Astrocyte of the cerebellum (primary cell): ENCODE measurements at regions not wholly inside any gene's neighbourhood (a gene's known extent, or its start where the extent isn't known, plus 50 kb on each side); places are given as distances from the start of the nearest gene placed in this dataset.
A peak's percentile ranks its signal among the peaks of the same experiment; 100 is the strongest.

Source experiments
- DNase-seq: peaks from one replicate; pipeline ENCODE4 v3.0.0-alpha.2; 2011; ENCODE audit warnings: low read depth
- H3K4me3 ChIP-seq: 2 replicates; pipeline ENCODE4 v1.5.1; 2011; ENCODE audit warnings: mild to moderate bottlenecking, low read depth, low read length, moderate library complexity
- CTCF ChIP-seq: IDR thresholded peaks from 2 replicates; pipeline ENCODE4 v1.5.1; 2012; ENCODE audit warnings: low read length, low read depth, moderate library complexity, mild to moderate bottlenecking; ENCODE audit errors: missing control alignments
- in situ Hi-C: cut with HindIII; loops from 2 replicates; pipeline ENCODE4 v1.10.0; 2017; ENCODE audit warnings: low sequenced_read_pairs

DNA sequence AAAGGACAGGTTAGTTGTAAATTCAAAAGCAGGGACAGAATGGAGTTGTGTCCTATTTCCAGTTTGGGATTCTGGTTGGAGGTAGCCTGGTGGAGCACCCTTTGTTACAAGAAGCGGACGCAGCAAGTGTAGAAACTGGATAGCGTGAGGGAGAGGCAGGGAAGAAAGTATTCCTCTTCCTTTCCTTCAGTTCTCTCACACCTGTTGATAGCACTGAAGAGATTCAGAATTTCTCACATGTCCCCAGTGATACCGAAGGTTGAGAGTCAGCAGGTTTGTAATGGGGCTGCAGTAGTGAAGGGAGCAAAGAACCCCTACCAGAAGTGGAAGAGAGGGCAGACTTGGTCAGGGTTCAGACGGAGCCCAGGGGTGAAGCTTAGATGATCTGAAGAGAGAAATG is 399.2 kb downstream of the SPRY2 start:
- DNase-seq = no peak
- TF ChIP-seq CTCF = no peak

GRCh38 chr13:79939689-79940088 is 401.2 kb downstream of the SPRY2 start:
- DNase-seq = no peak
- in situ Hi-C loops = no loop called here
- TF ChIP-seq CTCF = no peak
- no peak overlapping the region for H3K4me3 ChIP-seq

More for the DNA sequence above, 399.2 kb downstream of the SPRY2 start:
- in situ Hi-C loops = no loop called here
- H3K4me3 ChIP-seq = no peak overlapping the region

DNA sequence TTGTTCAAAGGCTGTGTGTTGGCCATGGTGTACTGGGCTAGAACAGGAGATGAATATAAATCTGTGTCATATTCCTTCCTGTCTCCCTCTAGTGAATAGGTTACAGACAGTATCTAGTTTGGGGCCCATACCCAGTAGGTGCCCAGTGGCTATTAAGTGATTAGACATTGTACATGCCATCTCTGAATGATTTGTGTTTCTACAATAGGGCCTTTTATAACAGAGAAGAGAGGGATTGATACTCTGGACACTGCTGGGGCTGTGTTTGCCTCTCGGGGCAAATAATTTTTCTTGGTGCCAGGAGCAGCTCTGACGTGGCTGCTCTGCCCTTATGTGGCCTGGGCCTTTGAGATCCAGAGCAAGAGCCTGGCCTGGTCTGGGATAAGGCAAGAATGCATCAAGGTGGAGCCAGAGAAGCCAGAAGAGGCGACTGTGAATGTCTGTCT is 403.1 kb downstream of the SPRY2 start:
- no peak for DNase-seq
- H3K4me3 ChIP-seq = no peak overlapping the region
- TF ChIP-seq CTCF = no peak
- in situ Hi-C loops = no loop called here

GRCh38 chr13:79937311-79937710 is 403.6 kb downstream of the SPRY2 start:
- in situ Hi-C loops = no loop called here
- DNase-seq = no peak
- TF ChIP-seq CTCF = no peak
- H3K4me3 ChIP-seq = no peak overlapping the region

DNA sequence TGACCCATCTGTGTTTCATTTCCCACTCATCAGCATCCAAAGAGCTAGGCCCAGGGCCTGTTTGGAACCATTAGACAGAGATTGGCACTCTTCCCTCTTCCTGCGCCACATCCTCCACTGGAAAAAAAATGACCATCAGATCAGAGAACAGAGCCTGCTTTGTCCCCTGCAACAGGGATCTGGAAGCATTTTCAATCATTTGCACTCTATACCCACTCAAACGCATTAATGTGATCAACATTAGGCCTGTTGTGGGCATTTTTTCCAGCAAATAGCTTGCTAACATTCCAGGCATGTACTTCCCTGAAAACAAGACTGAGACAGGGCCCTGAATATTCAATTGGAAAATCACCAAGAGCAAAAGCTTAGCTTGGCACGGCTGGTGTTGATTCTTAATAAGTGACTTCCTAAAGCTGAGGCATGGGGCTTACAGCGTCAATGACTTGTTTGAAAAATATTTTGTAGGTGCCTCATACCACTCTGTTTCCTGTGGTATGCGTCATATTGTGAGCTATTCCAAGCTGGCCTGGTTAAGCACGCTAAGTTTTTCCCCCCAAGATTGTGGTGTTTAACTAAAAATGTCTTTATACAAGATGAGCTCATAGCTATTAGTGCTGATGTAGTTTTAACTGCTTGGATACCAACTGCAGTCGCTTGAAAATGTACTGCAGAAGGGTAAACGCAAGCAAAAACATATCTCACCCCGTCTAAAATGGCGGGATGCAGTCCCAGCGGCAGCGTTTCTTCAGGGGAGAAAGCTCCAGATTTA is 404.4 kb downstream of the SPRY2 start:
- TF ChIP-seq CTCF = no peak
- in situ Hi-C loops = no loop called here
- peak; percentile 99 for DNase-seq
- H3K4me3 ChIP-seq = no peak overlapping the region

DNA sequence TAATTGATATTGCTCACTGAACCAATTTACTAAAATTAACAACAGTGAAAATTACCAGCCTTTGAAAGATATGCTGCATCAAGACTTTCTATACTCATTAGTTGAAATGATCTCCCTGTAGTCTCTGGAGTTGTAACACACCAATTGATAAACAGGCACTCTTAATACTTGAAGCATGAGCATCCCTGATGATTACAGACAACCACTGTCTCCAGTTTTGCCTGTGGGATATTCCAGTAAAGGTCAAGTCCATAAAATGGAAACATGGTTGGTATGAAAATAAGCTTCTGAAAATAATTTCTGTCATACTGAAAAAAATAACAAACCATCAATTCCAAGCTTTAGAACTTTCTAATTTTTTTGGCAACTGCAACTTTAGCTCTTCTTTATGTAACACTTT is 405.8 kb downstream of the SPRY2 start:
- in situ Hi-C loops = no loop called here
- no peak for TF ChIP-seq CTCF
- no peak for DNase-seq
- H3K4me3 ChIP-seq = no peak overlapping the region
